ENCODE measurements at regions not wholly inside any gene's neighbourhood (a gene's known extent, or its start where the extent isn't known, plus 50 kb on each side); places are given as distances from the start of the nearest gene placed in this dataset.

DNA sequence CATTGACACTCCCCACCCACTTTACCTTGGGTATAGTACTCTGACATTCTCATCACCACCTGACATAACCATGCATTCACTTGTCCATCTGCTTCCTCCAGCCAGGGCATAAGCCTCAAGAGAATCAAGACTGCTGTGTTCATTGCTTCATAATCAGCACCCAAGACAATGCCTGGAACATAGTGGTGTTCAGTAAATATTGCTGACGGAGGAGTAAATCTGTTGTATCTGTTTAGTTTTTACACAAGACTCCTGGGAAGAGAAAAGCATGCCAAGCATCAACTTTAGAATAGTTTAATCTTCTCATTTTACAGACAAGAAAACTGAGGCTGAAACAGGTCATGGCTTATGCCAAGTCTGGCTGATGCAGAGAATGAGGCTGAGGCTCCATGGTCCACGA is 173.9 kb upstream of the DUSP10 start:
- TF ChIP-seq, protein P1, sequence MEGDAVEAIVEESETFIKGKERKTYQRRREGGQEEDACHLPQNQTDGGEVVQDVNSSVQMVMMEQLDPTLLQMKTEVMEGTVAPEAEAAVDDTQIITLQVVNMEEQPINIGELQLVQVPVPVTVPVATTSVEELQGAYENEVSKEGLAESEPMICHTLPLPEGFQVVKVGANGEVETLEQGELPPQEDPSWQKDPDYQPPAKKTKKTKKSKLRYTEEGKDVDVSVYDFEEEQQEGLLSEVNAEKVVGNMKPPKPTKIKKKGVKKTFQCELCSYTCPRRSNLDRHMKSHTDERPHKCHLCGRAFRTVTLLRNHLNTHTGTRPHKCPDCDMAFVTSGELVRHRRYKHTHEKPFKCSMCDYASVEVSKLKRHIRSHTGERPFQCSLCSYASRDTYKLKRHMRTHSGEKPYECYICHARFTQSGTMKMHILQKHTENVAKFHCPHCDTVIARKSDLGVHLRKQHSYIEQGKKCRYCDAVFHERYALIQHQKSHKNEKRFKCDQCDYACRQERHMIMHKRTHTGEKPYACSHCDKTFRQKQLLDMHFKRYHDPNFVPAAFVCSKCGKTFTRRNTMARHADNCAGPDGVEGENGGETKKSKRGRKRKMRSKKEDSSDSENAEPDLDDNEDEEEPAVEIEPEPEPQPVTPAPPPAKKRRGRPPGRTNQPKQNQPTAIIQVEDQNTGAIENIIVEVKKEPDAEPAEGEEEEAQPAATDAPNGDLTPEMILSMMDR (IDR thresholded peaks at IDR 0.05 in 8 of 11, conservative IDR thresholded peaks at IDR 0.05 in 3 of 11), result no peak
- no peak for TF ChIP-seq POLR2A (IDR thresholded peaks at IDR 0.05)
- no peak for TF ChIP-seq POLR2AphosphoS5 (IDR thresholded peaks at IDR 0.05)
